ENCODE measurements at regions not wholly inside any gene's neighbourhood (a gene's known extent, or its start where the extent isn't known, plus 50 kb on each side); places are given as distances from the start of the nearest gene placed in this dataset.
A peak's percentile ranks its signal among the peaks of the same experiment; 100 is the strongest.

DNA sequence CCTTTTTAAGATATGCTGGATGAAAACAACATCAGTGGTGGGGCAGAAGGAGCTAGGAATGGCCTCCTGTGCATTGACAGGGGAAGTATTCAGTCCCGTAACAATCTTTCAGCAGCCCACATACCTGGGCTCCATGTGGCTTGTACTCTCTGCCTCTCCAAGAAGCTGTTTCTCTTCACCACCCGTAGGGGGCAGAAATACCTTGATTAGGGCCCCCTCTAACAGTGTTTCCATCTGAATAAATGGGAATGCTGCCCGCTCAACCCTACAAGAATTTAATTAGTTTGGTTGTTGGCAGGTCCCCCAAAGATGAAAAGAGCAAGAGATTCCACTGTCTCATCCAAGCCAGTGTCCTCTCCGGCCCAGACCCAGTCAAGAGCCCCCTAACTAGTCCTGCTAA is 155.2 kb downstream of the SMIM20 start:
- no peak for DNase-seq (ENCODE audit: low spot score)
- 66% methylated on average over 4 of the region's 4 CpGs for WGBS
- H3K27ac ChIP-seq (ENCODE audit: low read depth in 1 of 2, low read length in 2 of 2), result no peak overlapping the region

DNA sequence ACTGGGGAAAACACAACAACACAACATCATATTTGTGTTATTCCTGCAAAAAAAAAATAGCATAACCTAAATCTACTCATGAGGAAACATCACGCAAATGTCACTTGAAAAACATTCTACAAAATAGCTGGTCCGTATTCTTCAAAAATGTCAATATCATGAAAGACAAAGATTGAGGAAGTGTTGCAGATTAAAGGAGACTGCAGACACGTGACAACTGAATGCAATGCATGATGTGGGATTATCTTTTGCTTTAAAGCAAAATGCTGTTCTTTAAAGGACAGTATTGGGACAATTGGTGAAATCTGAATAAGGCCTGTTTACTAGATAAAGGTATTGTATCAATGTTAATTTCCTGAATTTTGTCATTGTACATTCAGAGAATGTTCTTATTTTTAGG is 157.7 kb downstream of the SMIM20 start:
- no peak overlapping the region for H3K4me3 ChIP-seq (ENCODE audit: low read depth in 1 of 3, low read length in 3 of 3)
- WGBS, result 81% methylated on average over 3 of the region's 3 CpGs
- no peaks in the 10 kb centered on the region for H3K9me3 ChIP-seq (ENCODE audit: control insufficient read depth in 4 of 4, low read length in 3 of 4)
- no peak overlapping the region for H3K27ac ChIP-seq (ENCODE audit: low read depth in 1 of 2, low read length in 2 of 2)
- H3K36me3 ChIP-seq (ENCODE audit: control insufficient read depth in 4 of 4, insufficient read depth in 3 of 4, low read depth in 1 of 4, low read length in 3 of 4), result no peaks in the 10 kb centered on the region
- no peak for TF ChIP-seq HNF4G (IDR thresholded peaks at IDR 0.05)
- TF ChIP-seq, protein P1, sequence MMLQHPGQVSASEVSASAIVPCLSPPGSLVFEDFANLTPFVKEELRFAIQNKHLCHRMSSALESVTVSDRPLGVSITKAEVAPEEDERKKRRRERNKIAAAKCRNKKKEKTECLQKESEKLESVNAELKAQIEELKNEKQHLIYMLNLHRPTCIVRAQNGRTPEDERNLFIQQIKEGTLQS (IDR thresholded peaks at IDR 0.05), result no peak
- no peak for TF ChIP-seq EGR1 (IDR thresholded peaks at IDR 0.05; ENCODE audit: low read depth in 2 of 2)
- TF ChIP-seq FOXA2 (IDR thresholded peaks at IDR 0.05), result no peak
- TF ChIP-seq GABPA (IDR thresholded peaks at IDR 0.05 in 1 of 2, conservative IDR thresholded peaks at IDR 0.05 in 1 of 2), result no peak
- no peak for TF ChIP-seq MAX (IDR thresholded peaks at IDR 0.05)
- TF ChIP-seq TAF1 (conservative IDR thresholded peaks at IDR 0.05), result no peak
- TF ChIP-seq JUND (IDR thresholded peaks at IDR 0.05), result no peak
- no peak for TF ChIP-seq REST (IDR thresholded peaks at IDR 0.05)
- TF ChIP-seq, protein P2, sequence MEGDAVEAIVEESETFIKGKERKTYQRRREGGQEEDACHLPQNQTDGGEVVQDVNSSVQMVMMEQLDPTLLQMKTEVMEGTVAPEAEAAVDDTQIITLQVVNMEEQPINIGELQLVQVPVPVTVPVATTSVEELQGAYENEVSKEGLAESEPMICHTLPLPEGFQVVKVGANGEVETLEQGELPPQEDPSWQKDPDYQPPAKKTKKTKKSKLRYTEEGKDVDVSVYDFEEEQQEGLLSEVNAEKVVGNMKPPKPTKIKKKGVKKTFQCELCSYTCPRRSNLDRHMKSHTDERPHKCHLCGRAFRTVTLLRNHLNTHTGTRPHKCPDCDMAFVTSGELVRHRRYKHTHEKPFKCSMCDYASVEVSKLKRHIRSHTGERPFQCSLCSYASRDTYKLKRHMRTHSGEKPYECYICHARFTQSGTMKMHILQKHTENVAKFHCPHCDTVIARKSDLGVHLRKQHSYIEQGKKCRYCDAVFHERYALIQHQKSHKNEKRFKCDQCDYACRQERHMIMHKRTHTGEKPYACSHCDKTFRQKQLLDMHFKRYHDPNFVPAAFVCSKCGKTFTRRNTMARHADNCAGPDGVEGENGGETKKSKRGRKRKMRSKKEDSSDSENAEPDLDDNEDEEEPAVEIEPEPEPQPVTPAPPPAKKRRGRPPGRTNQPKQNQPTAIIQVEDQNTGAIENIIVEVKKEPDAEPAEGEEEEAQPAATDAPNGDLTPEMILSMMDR (IDR thresholded peaks at IDR 0.05; ENCODE audit: low read depth, low read length, missing input control), result no peak
- no peak for TF ChIP-seq HNF4A (conservative IDR thresholded peaks at IDR 0.05)
- no peak for TF ChIP-seq YY1 (IDR thresholded peaks at IDR 0.05)
- no peak for DNase-seq (ENCODE audit: low spot score)
- no peak overlapping the region for H3K9ac ChIP-seq (ENCODE audit: low read depth in 1 of 2, low read length in 2 of 2)
- no peaks in the 10 kb centered on the region for H3K27me3 ChIP-seq (ENCODE audit: control insufficient read depth in 4 of 4, insufficient read depth in 4 of 4, low read length in 3 of 4)
- no peaks in the 10 kb centered on the region for H3K4me1 ChIP-seq (ENCODE audit: control insufficient read depth in 4 of 4, insufficient read depth in 4 of 4, low read length in 3 of 4)

More for the DNA sequence above, 155.2 kb downstream of the SMIM20 start:
- no peaks in the 10 kb centered on the region for H3K27me3 ChIP-seq (ENCODE audit: control insufficient read depth in 4 of 4, insufficient read depth in 4 of 4, low read length in 3 of 4)
- H3K36me3 ChIP-seq (ENCODE audit: control insufficient read depth in 4 of 4, insufficient read depth in 3 of 4, low read depth in 1 of 4, low read length in 3 of 4), result no peaks in the 10 kb centered on the region
- no peaks in the 10 kb centered on the region for H3K4me1 ChIP-seq (ENCODE audit: control insufficient read depth in 4 of 4, insufficient read depth in 4 of 4, low read length in 3 of 4)
- H3K9me3 ChIP-seq (ENCODE audit: control insufficient read depth in 4 of 4, low read length in 3 of 4), result no peaks in the 10 kb centered on the region
- no peak for TF ChIP-seq GABPA (IDR thresholded peaks at IDR 0.05 in 1 of 2, conservative IDR thresholded peaks at IDR 0.05 in 1 of 2)
- TF ChIP-seq FOXA1 (IDR thresholded peaks at IDR 0.05), result no peak
- TF ChIP-seq, protein P2 (IDR thresholded peaks at IDR 0.05; ENCODE audit: low read depth, low read length, missing input control), result peak; percentile 10
- no peak for TF ChIP-seq MAX (IDR thresholded peaks at IDR 0.05)
- no peak for TF ChIP-seq REST (IDR thresholded peaks at IDR 0.05)
- no peak for TF ChIP-seq RAD21 (IDR thresholded peaks at IDR 0.05)
- no peak overlapping the region for H3K4me3 ChIP-seq (ENCODE audit: low read depth in 1 of 3, low read length in 3 of 3)
- H3K9ac ChIP-seq (ENCODE audit: low read depth in 1 of 2, low read length in 2 of 2), result no peak overlapping the region

All from liver (tissue), 8 donors.